Smooth muscle cell (in vitro differentiated cells): ENCODE measurements at regions not wholly inside any gene's neighbourhood (a gene's known extent, or its start where the extent isn't known, plus 50 kb on each side); places are given as distances from the start of the nearest gene placed in this dataset.

Experiments
- DNase-seq: peaks from one replicate; lab custom pipeline; 2025; ENCODE audit not compliant: unreplicated experiment; lab: John Stamatoyannopoulos, UW
- H2AFZ ChIP-seq: fragments of 200-600 bp; sonication (generic); 2 replicates; pipeline ENCODE4 v1.6.0; 2016; ENCODE audit warnings: antibody characterized with exemption, low read depth, mild to moderate bottlenecking
- H3F3A ChIP-seq: fragments of 200-600 bp; sonication (generic); 2 replicates; pipeline ENCODE4 v1.6.0; 2017; ENCODE audit warnings: antibody characterized with exemption, low read depth
- H3K27ac ChIP-seq: fragments of 200-600 bp; sonication (generic); 2 replicates; pipeline ENCODE4 v1.5.1; 2016; ENCODE audit warnings: low read depth, mild to moderate bottlenecking
- H3K27me3 ChIP-seq: fragments of 200-600 bp; sonication (generic); 2 replicates; pipeline ENCODE4 v1.6.1; 2016; ENCODE audit warnings: low read depth, mild to moderate bottlenecking
- H3K36me3 ChIP-seq: fragments of 200-600 bp; sonication (generic); 2 replicates; pipeline ENCODE4 v1.5.1; 2016; ENCODE audit warnings: low read depth
- H3K4me1 ChIP-seq: fragments of 200-600 bp; sonication (generic); 2 replicates; pipeline ENCODE4 v1.5.1; 2016; ENCODE audit warnings: low read depth
- H3K4me2 ChIP-seq: fragments of 200-600 bp; sonication (generic); 2 replicates; pipeline ENCODE4 v1.6.0; 2016; ENCODE audit warnings: mild to moderate bottlenecking
- H3K4me3 ChIP-seq: fragments of 200-600 bp; sonication (generic); 2 replicates; pipeline ENCODE4 v1.5.1; 2016; ENCODE audit warnings: mild to moderate bottlenecking
- H3K79me2 ChIP-seq: fragments of 200-600 bp; sonication (generic); 2 replicates; pipeline ENCODE4 v1.6.0; 2016; ENCODE audit warnings: low read depth, mild to moderate bottlenecking
- H3K9ac ChIP-seq: fragments of 200-600 bp; sonication (generic); 2 replicates; pipeline ENCODE4 v1.6.0; 2016; ENCODE audit warnings: low read depth
- H3K9me3 ChIP-seq: fragments of 200-600 bp; sonication (generic); replicated peaks from 2 replicates; pipeline ENCODE4 v1.5.1; 2016; ENCODE audit warnings: low read depth
- H4K20me1 ChIP-seq: fragments of 200-600 bp; sonication (generic); 2 replicates; pipeline ENCODE4 v1.6.0; 2016; ENCODE audit warnings: low read depth
- WGBS: methylation state at CpG from one replicate; pipeline ENCODE4 v1.1.7; 2016; ENCODE audit warnings: low lambda C conversion rate; 5-methylcytosine and 5-hydroxymethylcytosine counted together
- TF ChIP-seq, protein P1 (sequence below): fragments of 200-600 bp; sonication (generic); IDR thresholded peaks from 2 replicates; pipeline ENCODE4 v1.5.1; 2017; ENCODE audit warnings: borderline replicate concordance, mild to moderate bottlenecking, antibody characterized with exemption; ENCODE audit not compliant: insufficient read depth, poor library complexity, severe bottlenecking

DNA sequence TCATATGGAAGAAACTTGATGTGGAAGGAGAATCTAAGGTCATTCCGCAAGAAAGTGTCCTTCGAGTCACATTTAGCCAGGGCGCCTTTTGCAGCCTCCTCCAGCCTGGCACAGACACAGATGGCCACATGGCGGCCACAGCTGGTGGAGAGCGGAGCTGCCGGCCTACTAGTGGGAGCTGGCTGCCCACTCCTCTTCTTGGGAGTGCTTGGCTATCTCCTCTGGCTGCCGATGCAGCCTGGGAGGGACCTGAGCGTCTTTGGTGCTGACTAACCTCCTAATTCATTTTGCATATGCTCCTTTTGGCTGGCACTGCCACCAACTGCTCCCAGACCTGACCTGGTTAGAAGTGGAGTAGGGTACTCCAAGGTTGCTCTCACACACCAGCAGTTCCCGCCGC is 199.3 kb upstream of the MYT1L start:
- Histone ChIP-seq H3K27ac (no peak overlapping the region), H3K27me3 (no peaks in the 10 kb centered on the region), H3F3A (no peaks in the 10 kb centered on the region), H3K4me2 (no peak overlapping the region), H2AFZ (no peak overlapping the region), H3K36me3 (no peaks in the 10 kb centered on the region), H3K4me1 (no peaks in the 10 kb centered on the region), H3K4me3 (no peak overlapping the region), H4K20me1 (no peaks in the 10 kb centered on the region), H3K79me2 (no peaks in the 10 kb centered on the region), H3K9ac (no peak overlapping the region), H3K9me3 (no peaks in the 10 kb centered on the region)
- 89% methylated on average over 10 of the region's 10 CpGs for WGBS
- DNase-seq = no peak
- TF ChIP-seq, protein P1, sequence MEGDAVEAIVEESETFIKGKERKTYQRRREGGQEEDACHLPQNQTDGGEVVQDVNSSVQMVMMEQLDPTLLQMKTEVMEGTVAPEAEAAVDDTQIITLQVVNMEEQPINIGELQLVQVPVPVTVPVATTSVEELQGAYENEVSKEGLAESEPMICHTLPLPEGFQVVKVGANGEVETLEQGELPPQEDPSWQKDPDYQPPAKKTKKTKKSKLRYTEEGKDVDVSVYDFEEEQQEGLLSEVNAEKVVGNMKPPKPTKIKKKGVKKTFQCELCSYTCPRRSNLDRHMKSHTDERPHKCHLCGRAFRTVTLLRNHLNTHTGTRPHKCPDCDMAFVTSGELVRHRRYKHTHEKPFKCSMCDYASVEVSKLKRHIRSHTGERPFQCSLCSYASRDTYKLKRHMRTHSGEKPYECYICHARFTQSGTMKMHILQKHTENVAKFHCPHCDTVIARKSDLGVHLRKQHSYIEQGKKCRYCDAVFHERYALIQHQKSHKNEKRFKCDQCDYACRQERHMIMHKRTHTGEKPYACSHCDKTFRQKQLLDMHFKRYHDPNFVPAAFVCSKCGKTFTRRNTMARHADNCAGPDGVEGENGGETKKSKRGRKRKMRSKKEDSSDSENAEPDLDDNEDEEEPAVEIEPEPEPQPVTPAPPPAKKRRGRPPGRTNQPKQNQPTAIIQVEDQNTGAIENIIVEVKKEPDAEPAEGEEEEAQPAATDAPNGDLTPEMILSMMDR = no peak

DNA sequence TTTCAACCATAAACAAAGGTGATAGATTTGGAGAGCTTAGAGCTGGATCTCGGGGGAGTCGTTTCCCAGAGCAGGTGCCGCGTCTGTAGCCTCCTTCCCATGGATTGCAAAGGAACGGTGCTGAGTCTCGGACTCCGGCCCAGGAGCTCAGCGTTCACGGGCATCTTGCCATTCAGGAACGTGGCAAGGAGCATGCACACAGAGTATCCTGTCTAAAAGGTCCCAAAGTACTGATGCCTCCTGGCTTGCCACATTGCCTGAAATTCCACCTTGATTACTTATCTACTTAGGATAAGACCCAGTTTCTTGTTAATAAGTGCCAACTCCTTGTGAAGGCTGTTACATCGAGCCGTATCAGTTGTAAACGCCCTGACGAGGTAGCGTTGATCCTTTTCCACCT is 197.8 kb upstream of the MYT1L start:
- TF ChIP-seq, protein P1 = no peak
- H3K4me2 ChIP-seq = no peak overlapping the region

DNA sequence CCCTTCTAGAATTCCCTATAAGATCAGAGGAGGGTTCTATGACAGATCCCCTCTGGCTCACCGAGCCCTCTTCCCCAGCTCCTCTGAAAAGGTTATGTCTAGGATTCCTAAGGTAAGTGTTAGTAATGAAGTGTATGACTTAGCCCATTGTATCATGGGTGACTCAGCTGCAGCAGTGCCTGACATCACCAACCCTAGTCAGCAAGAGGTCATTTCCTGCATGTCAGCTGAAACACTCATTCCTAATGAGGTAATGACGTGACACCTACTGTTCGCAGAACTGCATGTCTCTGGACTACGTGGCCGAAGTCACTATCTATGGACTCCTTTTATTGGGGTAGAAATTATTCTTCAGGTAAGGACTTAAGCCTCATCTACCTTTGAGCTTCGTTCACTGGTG is 196.1 kb upstream of the MYT1L start:
- Histone ChIP-seq H3K9me3 (no peaks in the 10 kb centered on the region), H3F3A (no peaks in the 10 kb centered on the region), H3K36me3 (no peaks in the 10 kb centered on the region), H3K4me1 (no peaks in the 10 kb centered on the region), H4K20me1 (no peaks in the 10 kb centered on the region), H3K9ac (no peak overlapping the region), H3K27me3 (no peaks in the 10 kb centered on the region), H3K27ac (no peak overlapping the region), H3K4me3 (no peak overlapping the region), H2AFZ (no peak overlapping the region), H3K4me2 (no peak overlapping the region), H3K79me2 (no peaks in the 10 kb centered on the region)
- DNase-seq = no peak
- WGBS = 65% methylated on average over 6 of the region's 6 CpGs
- TF ChIP-seq, protein P1 = no peak

More for the DNA sequence above, 197.8 kb upstream of the MYT1L start:
- Histone ChIP-seq H3K4me1 (no peaks in the 10 kb centered on the region), H3K4me3 (no peak overlapping the region), H3K79me2 (no peaks in the 10 kb centered on the region), H3K9ac (no peak overlapping the region), H2AFZ (no peak overlapping the region), H4K20me1 (no peaks in the 10 kb centered on the region), H3F3A (no peaks in the 10 kb centered on the region), H3K27ac (no peak overlapping the region), H3K27me3 (no peaks in the 10 kb centered on the region), H3K9me3 (no peaks in the 10 kb centered on the region), H3K36me3 (no peaks in the 10 kb centered on the region)
- DNase-seq = no peak
- 89% methylated on average over 15 of the region's 15 CpGs for WGBS

DNA sequence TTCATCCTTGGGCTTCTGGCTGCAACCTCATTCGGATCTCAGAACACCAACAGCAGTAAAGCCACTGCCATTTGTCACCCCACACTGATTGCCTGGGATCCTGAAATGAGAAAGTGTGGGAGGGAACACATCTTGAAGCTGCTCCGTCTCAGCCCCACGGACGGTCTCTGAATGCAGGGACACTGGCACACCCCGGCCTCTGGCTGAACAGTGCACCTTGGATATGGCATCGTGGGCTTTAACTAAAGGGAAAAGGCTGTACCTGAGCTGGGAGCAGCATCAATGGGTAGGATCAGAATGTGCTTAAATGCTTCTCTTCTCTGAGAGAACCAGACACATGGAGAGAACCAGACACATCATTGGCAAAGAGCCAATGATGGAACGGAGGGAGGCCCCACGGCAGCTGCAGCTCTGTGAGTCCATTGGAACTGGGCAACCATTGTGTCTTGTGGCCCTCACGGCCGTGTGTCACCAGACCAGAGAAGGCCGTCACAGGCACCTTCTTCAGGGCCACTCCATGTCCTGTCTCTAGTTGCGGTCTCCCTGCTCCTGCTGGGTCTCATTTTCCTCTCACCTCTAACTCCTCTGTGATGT is 193.4 kb upstream of the MYT1L start:
- H3K79me2 ChIP-seq = no peaks in the 10 kb centered on the region
- no peak overlapping the region for H3K27ac ChIP-seq
- no peaks in the 10 kb centered on the region for H3F3A ChIP-seq
- TF ChIP-seq, protein P1 = no peak
- 72% methylated on average over 12 of the region's 12 CpGs for WGBS
- H3K9ac ChIP-seq = no peak overlapping the region
- H3K27me3 ChIP-seq = no peaks in the 10 kb centered on the region
- no peaks in the 10 kb centered on the region for H4K20me1 ChIP-seq
- H3K4me2 ChIP-seq = no peak overlapping the region
- no peaks in the 10 kb centered on the region for H3K36me3 ChIP-seq
- no peaks in the 10 kb centered on the region for H3K4me1 ChIP-seq
- DNase-seq = no peak
- no peak overlapping the region for H2AFZ ChIP-seq
- no peaks in the 10 kb centered on the region for H3K9me3 ChIP-seq
- no peak overlapping the region for H3K4me3 ChIP-seq
